ENCODE measurements at regions not wholly inside any gene's neighbourhood (a gene's known extent, or its start where the extent isn't known, plus 50 kb on each side); places are given as distances from the start of the nearest gene placed in this dataset.

- no peak for DNase-seq
- in situ Hi-C loops (cut with HindIII; ENCODE audit: low pct_ligation_motif_present, low pct_unique_long_range_greater_than_20kb, low sequenced_read_pairs) = no loop called here
Observed at GRCh38 chr13:34678154-34678553, 263.9 kb upstream of the NBEA start.

GRCh38 chr13:34681405-34681955, 260.6 kb upstream of the NBEA start:
- no peak for DNase-seq

GRCh38 chr13:34695063-34695462, 247.0 kb upstream of the NBEA start:
- no peak for DNase-seq
- in situ Hi-C loops (cut with HindIII; ENCODE audit: low pct_ligation_motif_present, low pct_unique_long_range_greater_than_20kb, low sequenced_read_pairs) = no loop called here

More at GRCh38 chr13:34681405-34681955, 260.6 kb upstream of the NBEA start:
- in situ Hi-C loops (cut with HindIII; ENCODE audit: low pct_ligation_motif_present, low pct_unique_long_range_greater_than_20kb, low sequenced_read_pairs) = no loop called here

GRCh38 chr13:34696296-34696695, 245.8 kb upstream of the NBEA start:
- DNase-seq = no peak
- in situ Hi-C loops (cut with HindIII; ENCODE audit: low pct_ligation_motif_present, low pct_unique_long_range_greater_than_20kb, low sequenced_read_pairs) = no loop called here

GRCh38 chr13:34696741-34697140, 245.3 kb upstream of the NBEA start:
- no peak for DNase-seq

GRCh38 chr13:34698945-34699344, 243.1 kb upstream of the NBEA start:
- DNase-seq = no peak
- in situ Hi-C loops (cut with HindIII; ENCODE audit: low pct_ligation_motif_present, low pct_unique_long_range_greater_than_20kb, low sequenced_read_pairs) = no loop called here

More at GRCh38 chr13:34696741-34697140, 245.3 kb upstream of the NBEA start:
- in situ Hi-C loops (cut with HindIII; ENCODE audit: low pct_ligation_motif_present, low pct_unique_long_range_greater_than_20kb, low sequenced_read_pairs) = no loop called here

GRCh38 chr13:34700155-34700554, 241.9 kb upstream of the NBEA start:
- in situ Hi-C loops (cut with HindIII; ENCODE audit: low pct_ligation_motif_present, low pct_unique_long_range_greater_than_20kb, low sequenced_read_pairs) = no loop called here
- no peak for DNase-seq

GRCh38 chr13:34701919-34702318, 240.2 kb upstream of the NBEA start:
- in situ Hi-C loops (cut with HindIII; ENCODE audit: low pct_ligation_motif_present, low pct_unique_long_range_greater_than_20kb, low sequenced_read_pairs) = no loop called here
- no peak for DNase-seq

GRCh38 chr13:34708566-34709313, 233.3 kb upstream of the NBEA start:
- in situ Hi-C loops (cut with HindIII; ENCODE audit: low pct_ligation_motif_present, low pct_unique_long_range_greater_than_20kb, low sequenced_read_pairs) = no loop called here
- no peak for DNase-seq

- DNase-seq = no peak
- in situ Hi-C loops (cut with HindIII; ENCODE audit: low pct_ligation_motif_present, low pct_unique_long_range_greater_than_20kb, low sequenced_read_pairs) = no loop called here
Observed at GRCh38 chr13:34719060-34719875, 222.8 kb upstream of the NBEA start.

- no peak for DNase-seq
- in situ Hi-C loops (cut with HindIII; ENCODE audit: low pct_ligation_motif_present, low pct_unique_long_range_greater_than_20kb, low sequenced_read_pairs) = no loop called here
Observed at GRCh38 chr13:34720618-34721017, 221.5 kb upstream of the NBEA start.

- in situ Hi-C loops (cut with HindIII; ENCODE audit: low pct_ligation_motif_present, low pct_unique_long_range_greater_than_20kb, low sequenced_read_pairs) = no loop called here
- no peak for DNase-seq
Observed at GRCh38 chr13:34721631-34722595, 220.2 kb upstream of the NBEA start.

- DNase-seq = no peak
- in situ Hi-C loops (cut with HindIII; ENCODE audit: low pct_ligation_motif_present, low pct_unique_long_range_greater_than_20kb, low sequenced_read_pairs) = no loop called here
Observed at GRCh38 chr13:34722922-34723321, 219.1 kb upstream of the NBEA start.

- in situ Hi-C loops (cut with HindIII; ENCODE audit: low pct_ligation_motif_present, low pct_unique_long_range_greater_than_20kb, low sequenced_read_pairs) = no loop called here
Observed at GRCh38 chr13:34730961-34731360, 211.1 kb upstream of the NBEA start.

GRCh38 chr13:34731486-34731885, 210.6 kb upstream of the NBEA start:
- no peak for DNase-seq
- in situ Hi-C loops (cut with HindIII; ENCODE audit: low pct_ligation_motif_present, low pct_unique_long_range_greater_than_20kb, low sequenced_read_pairs) = no loop called here

More at GRCh38 chr13:34730961-34731360, 211.1 kb upstream of the NBEA start:
- DNase-seq = no peak

- in situ Hi-C loops (cut with HindIII; ENCODE audit: low pct_ligation_motif_present, low pct_unique_long_range_greater_than_20kb, low sequenced_read_pairs) = no loop called here
Observed at GRCh38 chr13:34733721-34734120, 208.3 kb upstream of the NBEA start.

GRCh38 chr13:34734932-34735331, 207.1 kb upstream of the NBEA start:
- in situ Hi-C loops (cut with HindIII; ENCODE audit: low pct_ligation_motif_present, low pct_unique_long_range_greater_than_20kb, low sequenced_read_pairs) = no loop called here

More at GRCh38 chr13:34733721-34734120, 208.3 kb upstream of the NBEA start:
- no peak for DNase-seq

GRCh38 chr13:34738254-34738992, 203.6 kb upstream of the NBEA start:
- no peak for DNase-seq
- in situ Hi-C loops (cut with HindIII; ENCODE audit: low pct_ligation_motif_present, low pct_unique_long_range_greater_than_20kb, low sequenced_read_pairs) = no loop called here

More at GRCh38 chr13:34734932-34735331, 207.1 kb upstream of the NBEA start:
- DNase-seq = no peak
